Endothelial cell (in vitro differentiated cells): ENCODE measurements at regions not wholly inside any gene's neighbourhood (a gene's known extent, or its start where the extent isn't known, plus 50 kb on each side); places are given as distances from the start of the nearest gene placed in this dataset.

Source experiments
- DNase-seq: peaks from one replicate; pipeline ENCODE4 v3.0.0; 2021; ENCODE audit warnings: low spot score
- H3K27ac Mint-ChIP-seq: one replicate; pipeline ENCODE4 v1.8.0; 2021; ENCODE audit warnings: mixed read lengths, inconsistent platforms; ENCODE audit not compliant: unreplicated experiment
- H3K27me3 Mint-ChIP-seq: one replicate; pipeline ENCODE4 v1.8.0; 2021; ENCODE audit warnings: mild to moderate bottlenecking, moderate library complexity, mixed read lengths, inconsistent platforms; ENCODE audit not compliant: unreplicated experiment
- H3K36me3 Mint-ChIP-seq: one replicate; pipeline ENCODE4 v1.8.0; 2021; ENCODE audit warnings: mild to moderate bottlenecking, low read depth, mixed read lengths, inconsistent platforms; ENCODE audit not compliant: unreplicated experiment
- H3K4me1 Mint-ChIP-seq: one replicate; pipeline ENCODE4 v1.8.0; 2021; ENCODE audit warnings: mild to moderate bottlenecking, mixed read lengths, inconsistent platforms; ENCODE audit not compliant: unreplicated experiment
- H3K4me3 Mint-ChIP-seq: one replicate; pipeline ENCODE4 v1.8.0; 2021; ENCODE audit warnings: mild to moderate bottlenecking, mixed read lengths, inconsistent platforms; ENCODE audit not compliant: unreplicated experiment
- H3K9me3 Mint-ChIP-seq: one replicate; pipeline ENCODE4 v1.8.0; 2021; ENCODE audit warnings: mixed read lengths, inconsistent platforms; ENCODE audit not compliant: unreplicated experiment
- TF ChIP-seq, protein P1 (sequence below): fragments of 200-600 bp; sonication (generic); IDR thresholded peaks from one replicate; pipeline ENCODE4 v1.5.0; 2021; ENCODE audit warnings: antibody characterized with exemption; ENCODE audit not compliant: unreplicated experiment

DNA sequence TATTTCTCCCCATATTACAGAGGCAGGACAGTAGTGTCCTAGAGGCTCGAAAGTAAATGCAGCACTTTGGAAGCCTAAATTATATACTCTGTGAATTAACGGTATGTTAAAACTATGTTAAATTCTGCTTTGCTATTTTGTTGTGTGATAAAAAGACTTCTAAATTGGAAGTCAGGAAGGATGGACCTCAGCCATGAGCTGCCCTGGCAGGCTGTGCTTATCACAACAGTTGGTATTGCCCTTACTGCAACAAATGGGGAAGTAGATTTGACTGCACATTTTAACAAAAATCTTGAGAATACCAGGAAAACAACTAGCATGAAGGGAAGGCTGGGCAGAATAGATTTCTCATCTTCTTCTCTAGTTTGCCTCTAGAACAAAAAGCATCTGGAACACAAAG is 706.6 kb downstream of the SI start:
- H3K27ac Mint-ChIP-seq: no peak overlapping the region
- DNase-seq: no peak
- H3K4me1 Mint-ChIP-seq: peaks cover 4% of the 10 kb centered on the region
- no peaks in the 10 kb centered on the region for H3K27me3 Mint-ChIP-seq
- no peaks in the 10 kb centered on the region for H3K9me3 Mint-ChIP-seq
- TF ChIP-seq, protein P1, sequence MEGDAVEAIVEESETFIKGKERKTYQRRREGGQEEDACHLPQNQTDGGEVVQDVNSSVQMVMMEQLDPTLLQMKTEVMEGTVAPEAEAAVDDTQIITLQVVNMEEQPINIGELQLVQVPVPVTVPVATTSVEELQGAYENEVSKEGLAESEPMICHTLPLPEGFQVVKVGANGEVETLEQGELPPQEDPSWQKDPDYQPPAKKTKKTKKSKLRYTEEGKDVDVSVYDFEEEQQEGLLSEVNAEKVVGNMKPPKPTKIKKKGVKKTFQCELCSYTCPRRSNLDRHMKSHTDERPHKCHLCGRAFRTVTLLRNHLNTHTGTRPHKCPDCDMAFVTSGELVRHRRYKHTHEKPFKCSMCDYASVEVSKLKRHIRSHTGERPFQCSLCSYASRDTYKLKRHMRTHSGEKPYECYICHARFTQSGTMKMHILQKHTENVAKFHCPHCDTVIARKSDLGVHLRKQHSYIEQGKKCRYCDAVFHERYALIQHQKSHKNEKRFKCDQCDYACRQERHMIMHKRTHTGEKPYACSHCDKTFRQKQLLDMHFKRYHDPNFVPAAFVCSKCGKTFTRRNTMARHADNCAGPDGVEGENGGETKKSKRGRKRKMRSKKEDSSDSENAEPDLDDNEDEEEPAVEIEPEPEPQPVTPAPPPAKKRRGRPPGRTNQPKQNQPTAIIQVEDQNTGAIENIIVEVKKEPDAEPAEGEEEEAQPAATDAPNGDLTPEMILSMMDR: no peak
- no peak overlapping the region for H3K4me3 Mint-ChIP-seq
- no peaks in the 10 kb centered on the region for H3K36me3 Mint-ChIP-seq

DNA sequence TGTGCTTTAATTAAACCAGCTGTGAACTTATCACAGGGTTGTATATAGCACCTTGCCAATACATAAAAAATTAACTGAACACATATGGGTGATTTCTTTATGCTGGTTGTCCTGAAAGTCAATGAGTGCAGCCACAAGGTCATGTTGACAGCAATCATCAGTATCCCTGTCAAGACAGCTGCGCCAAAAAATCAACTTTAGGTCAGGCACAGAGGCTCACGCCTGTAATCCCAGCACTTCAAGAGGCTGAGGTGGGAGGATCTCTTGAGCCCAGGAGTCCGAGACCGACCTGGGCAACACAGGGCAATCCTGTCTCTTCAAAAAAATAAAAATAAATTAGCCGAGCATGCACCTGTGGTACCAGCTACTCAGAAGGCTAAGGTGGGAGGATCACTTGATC is 707.3 kb downstream of the SI start:
- H3K4me1 Mint-ChIP-seq: peaks cover 4% of the 10 kb centered on the region
- no peaks in the 10 kb centered on the region for H3K36me3 Mint-ChIP-seq
- H3K27me3 Mint-ChIP-seq: no peaks in the 10 kb centered on the region
- H3K27ac Mint-ChIP-seq: no peak overlapping the region
- H3K9me3 Mint-ChIP-seq: no peaks in the 10 kb centered on the region
- H3K4me3 Mint-ChIP-seq: no peak overlapping the region
- TF ChIP-seq, protein P1: no peak
- DNase-seq: no peak

DNA sequence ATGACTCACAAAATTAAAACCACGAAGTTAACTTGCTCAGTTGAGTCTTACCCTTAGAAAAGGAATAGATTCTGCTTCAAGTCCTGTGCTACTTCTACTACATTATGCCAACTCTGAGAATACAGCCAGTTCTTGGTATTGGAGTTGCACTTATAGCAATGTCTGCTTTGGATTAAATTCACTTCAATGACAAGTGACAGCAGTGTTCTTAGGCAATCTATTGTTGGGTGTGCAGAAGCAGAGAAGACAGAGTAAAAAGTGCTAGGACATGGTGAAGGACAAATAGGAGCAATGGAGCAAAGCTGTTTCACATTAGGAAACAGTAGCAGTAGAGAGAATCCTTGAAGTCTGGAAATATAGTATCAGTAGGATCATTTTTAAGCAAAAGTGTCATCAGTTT is 713.1 kb downstream of the SI start:
- H3K4me1 Mint-ChIP-seq: peaks cover 4% of the 10 kb centered on the region
- no peaks in the 10 kb centered on the region for H3K36me3 Mint-ChIP-seq
- H3K4me3 Mint-ChIP-seq: no peak overlapping the region
- TF ChIP-seq, protein P1: no peak
- H3K9me3 Mint-ChIP-seq: no peaks in the 10 kb centered on the region
- no peak for DNase-seq
- no peak overlapping the region for H3K27ac Mint-ChIP-seq
- no peaks in the 10 kb centered on the region for H3K27me3 Mint-ChIP-seq

DNA sequence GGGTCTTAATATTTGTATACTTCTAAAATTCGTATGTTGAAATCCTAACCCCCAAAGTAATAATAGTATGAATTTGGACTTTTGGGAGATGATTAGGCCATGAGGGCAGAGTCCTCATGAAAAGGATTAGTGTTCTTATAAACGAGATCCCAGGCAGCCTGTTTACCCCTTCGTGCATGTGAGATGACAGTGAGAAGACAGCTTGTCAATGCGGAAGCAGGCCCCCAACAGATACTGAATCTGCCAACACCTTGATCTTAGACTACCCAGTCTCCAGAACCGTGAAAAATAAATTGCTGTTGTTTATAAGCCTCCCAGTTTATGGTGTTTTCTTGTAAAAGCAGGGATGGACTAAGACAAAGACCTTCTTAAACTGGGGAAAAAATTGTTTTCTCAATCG is 714.2 kb downstream of the SI start:
- no peak overlapping the region for H3K27ac Mint-ChIP-seq
- no peaks in the 10 kb centered on the region for H3K27me3 Mint-ChIP-seq
- H3K4me3 Mint-ChIP-seq: no peak overlapping the region
- DNase-seq: no peak
- TF ChIP-seq, protein P1: no peak
- H3K9me3 Mint-ChIP-seq: no peaks in the 10 kb centered on the region
- H3K36me3 Mint-ChIP-seq: no peaks in the 10 kb centered on the region
- peaks cover 4% of the 10 kb centered on the region for H3K4me1 Mint-ChIP-seq

DNA sequence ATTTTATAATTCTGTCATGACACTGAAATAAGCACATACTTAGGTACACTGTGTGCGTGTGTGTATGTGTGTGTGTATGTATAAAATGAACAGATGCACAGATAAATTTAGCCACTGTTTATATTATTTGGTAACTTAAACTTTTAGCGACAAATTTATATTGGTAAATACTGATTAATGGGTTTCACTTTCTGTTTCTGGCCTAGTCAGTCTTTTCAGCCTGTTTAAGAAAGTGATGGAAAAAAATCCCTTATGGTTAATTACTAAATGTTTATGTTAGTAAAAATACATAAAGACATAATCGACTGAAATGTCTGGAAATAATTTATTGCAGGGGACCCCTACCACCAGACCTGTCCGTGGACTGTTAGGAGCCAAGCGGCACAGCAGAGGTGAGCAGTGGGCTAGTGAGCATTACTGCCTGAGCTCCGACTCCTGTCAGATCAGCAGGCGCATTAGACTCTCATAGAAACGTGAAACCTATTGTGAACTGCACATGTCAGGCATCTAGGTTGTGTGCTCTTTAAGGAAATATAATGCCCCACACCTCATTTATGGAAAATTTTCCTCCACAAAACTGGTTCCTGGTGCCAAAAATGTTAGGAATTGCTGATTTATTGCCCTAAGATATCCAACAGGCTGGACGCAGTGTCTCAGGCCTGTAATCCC is 717.4 kb downstream of the SI start:
- no peaks in the 10 kb centered on the region for H3K27me3 Mint-ChIP-seq
- H3K4me3 Mint-ChIP-seq: no peak overlapping the region
- TF ChIP-seq, protein P1: no peak
- H3K27ac Mint-ChIP-seq: no peak overlapping the region
- no peaks in the 10 kb centered on the region for H3K9me3 Mint-ChIP-seq
- no peak for DNase-seq
- no peaks in the 10 kb centered on the region for H3K4me1 Mint-ChIP-seq
- H3K36me3 Mint-ChIP-seq: no peaks in the 10 kb centered on the region
